ENCODE measurements at regions not wholly inside any gene's neighbourhood (a gene's known extent, or its start where the extent isn't known, plus 50 kb on each side); places are given as distances from the start of the nearest gene placed in this dataset.
A peak's percentile ranks its signal among the peaks of the same experiment; 100 is the strongest.

GRCh38 chr12:9361879-9362326 is 153.7 kb upstream of the PZP start (continued):
- TF ChIP-seq, protein P1, sequence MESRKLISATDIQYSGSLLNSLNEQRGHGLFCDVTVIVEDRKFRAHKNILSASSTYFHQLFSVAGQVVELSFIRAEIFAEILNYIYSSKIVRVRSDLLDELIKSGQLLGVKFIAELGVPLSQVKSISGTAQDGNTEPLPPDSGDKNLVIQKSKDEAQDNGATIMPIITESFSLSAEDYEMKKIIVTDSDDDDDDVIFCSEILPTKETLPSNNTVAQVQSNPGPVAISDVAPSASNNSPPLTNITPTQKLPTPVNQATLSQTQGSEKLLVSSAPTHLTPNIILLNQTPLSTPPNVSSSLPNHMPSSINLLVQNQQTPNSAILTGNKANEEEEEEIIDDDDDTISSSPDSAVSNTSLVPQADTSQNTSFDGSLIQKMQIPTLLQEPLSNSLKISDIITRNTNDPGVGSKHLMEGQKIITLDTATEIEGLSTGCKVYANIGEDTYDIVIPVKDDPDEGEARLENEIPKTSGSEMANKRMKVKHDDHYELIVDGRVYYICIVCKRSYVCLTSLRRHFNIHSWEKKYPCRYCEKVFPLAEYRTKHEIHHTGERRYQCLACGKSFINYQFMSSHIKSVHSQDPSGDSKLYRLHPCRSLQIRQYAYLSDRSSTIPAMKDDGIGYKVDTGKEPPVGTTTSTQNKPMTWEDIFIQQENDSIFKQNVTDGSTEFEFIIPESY (IDR thresholded peaks at IDR 0.05), result no peak
- TF ChIP-seq CHD2 (IDR thresholded peaks at IDR 0.05; ENCODE audit: borderline replicate concordance, low read depth, low read length), result 0 out of 2 replicates have a peak, but pooled peaks have one; percentile 42
- peak; percentile 58 for TF ChIP-seq SMAD5 (IDR thresholded peaks at IDR 0.05; ENCODE audit: low read depth)
- TF ChIP-seq ELK1 (IDR thresholded peaks at IDR 0.05; ENCODE audit: low read depth, low read length), result 0 out of 2 replicates have a peak, but pooled peaks have one; percentile 47
- TF ChIP-seq EED (IDR thresholded peaks at IDR 0.05; ENCODE audit: low read depth), result peak; percentile 85
- TF ChIP-seq ZNF384 (IDR thresholded peaks at IDR 0.05; ENCODE audit: borderline replicate concordance, low read depth, low read length), result no peak
- TF ChIP-seq WRNIP1 (IDR thresholded peaks at IDR 0.05; ENCODE audit: borderline replicate concordance, low read depth, low read length), result no peak
- no peak for TF ChIP-seq POLR2AphosphoS5 (IDR thresholded peaks at IDR 0.05; ENCODE audit: low read length)
- TF ChIP-seq NR2F1 (conservative IDR thresholded peaks at IDR 0.05), result peak; percentile 55
- no peak; the same call in 1 of the 2 replicates for TF ChIP-seq MXI1 (IDR thresholded peaks at IDR 0.05; ENCODE audit: low read depth, low read length)
- TF ChIP-seq CREB1 (IDR thresholded peaks at IDR 0.05; ENCODE audit: low read depth), result peak; percentile 61
- TF ChIP-seq NFYB (IDR thresholded peaks at IDR 0.05; ENCODE audit: insufficient read depth, low read depth, low read length), result no peak
- TF ChIP-seq MEF2A (IDR thresholded peaks at IDR 0.05; ENCODE audit: insufficient read depth, low read depth, low read length), result 0 out of 2 replicates have a peak, but pooled peaks have one; percentile 55
- TF ChIP-seq CBX5 (IDR thresholded peaks at IDR 0.05; ENCODE audit: low read depth), result 0 out of 2 replicates have a peak, but pooled peaks have one; percentile 74
- peak; percentile 99 for TF ChIP-seq ATF2 (IDR thresholded peaks at IDR 0.05; ENCODE audit: low read length)
- peak; percentile 87 for TF ChIP-seq NFIC (IDR thresholded peaks at IDR 0.05; ENCODE audit: low read depth, low read length)
- TF ChIP-seq RB1 (IDR thresholded peaks at IDR 0.05; ENCODE audit: borderline replicate concordance), result no peak
- TF ChIP-seq NBN (IDR thresholded peaks at IDR 0.05), result no peak
- peak; percentile 8 for TF ChIP-seq RELA (IDR thresholded peaks at IDR 0.05; ENCODE audit: borderline replicate concordance, partially characterized antibody)
- TF ChIP-seq ZBED1 (IDR thresholded peaks at IDR 0.05; ENCODE audit: borderline replicate concordance), result 0 out of 2 replicates have a peak, but pooled peaks have one; percentile 88
- TF ChIP-seq, protein P2, sequence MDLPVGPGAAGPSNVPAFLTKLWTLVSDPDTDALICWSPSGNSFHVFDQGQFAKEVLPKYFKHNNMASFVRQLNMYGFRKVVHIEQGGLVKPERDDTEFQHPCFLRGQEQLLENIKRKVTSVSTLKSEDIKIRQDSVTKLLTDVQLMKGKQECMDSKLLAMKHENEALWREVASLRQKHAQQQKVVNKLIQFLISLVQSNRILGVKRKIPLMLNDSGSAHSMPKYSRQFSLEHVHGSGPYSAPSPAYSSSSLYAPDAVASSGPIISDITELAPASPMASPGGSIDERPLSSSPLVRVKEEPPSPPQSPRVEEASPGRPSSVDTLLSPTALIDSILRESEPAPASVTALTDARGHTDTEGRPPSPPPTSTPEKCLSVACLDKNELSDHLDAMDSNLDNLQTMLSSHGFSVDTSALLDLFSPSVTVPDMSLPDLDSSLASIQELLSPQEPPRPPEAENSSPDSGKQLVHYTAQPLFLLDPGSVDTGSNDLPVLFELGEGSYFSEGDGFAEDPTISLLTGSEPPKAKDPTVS (IDR thresholded peaks at IDR 0.05; ENCODE audit: low read depth, low read length), result no peak
- no peak for TF ChIP-seq ESRRA (IDR thresholded peaks at IDR 0.05; ENCODE audit: low read length)
- TF ChIP-seq PML (IDR thresholded peaks at IDR 0.05; ENCODE audit: low read length), result 0 out of 2 replicates have a peak, but pooled peaks have one; percentile 51
- TF ChIP-seq ZNF217 (IDR thresholded peaks at IDR 0.05), result no peak
